ENCODE measurements at regions not wholly inside any gene's neighbourhood (a gene's known extent, or its start where the extent isn't known, plus 50 kb on each side); places are given as distances from the start of the nearest gene placed in this dataset.

DNA sequence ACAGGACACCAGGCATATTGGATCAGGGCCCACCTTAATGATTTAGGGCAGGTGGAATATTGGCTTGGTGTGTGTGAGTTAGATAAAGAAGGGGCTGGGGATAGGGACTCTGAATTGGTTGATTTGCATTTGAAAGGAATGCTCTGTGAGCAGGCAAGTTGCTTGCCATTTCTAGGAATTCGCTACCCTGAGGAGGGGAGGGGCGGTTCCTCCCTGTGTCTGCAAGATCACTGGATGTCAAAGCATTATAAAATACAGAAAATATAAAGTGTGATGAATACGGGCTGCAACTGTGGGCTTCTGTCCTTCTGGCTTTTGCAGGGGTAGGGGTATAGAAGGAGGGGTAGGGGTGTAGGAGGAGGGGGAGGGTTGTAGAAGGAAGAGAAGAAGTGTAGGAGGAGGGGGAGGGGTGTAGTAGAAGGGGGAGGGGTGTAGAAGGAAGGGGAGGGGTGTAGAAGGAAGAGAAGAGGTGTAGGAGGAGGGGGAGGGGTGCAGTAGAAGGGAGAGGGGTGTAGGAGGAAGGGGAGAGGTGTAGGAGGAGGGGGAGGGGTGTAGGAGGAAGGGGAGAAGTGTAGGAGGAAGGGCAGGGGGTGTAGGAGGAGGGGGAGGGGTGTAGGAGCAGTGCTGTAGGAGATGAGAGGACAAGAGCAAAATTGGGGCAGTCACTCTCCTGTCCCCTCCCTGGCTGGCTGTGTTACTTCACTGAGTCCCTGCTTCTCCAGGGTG, 238.0 kb upstream of the COPS8 start:
- H3K27ac ChIP-seq (ENCODE audit: extremely low read length, insufficient read depth, low read length), result no peak overlapping the region
- FAIRE-seq, result no peak
- TF ChIP-seq CEBPB (IDR thresholded peaks at IDR 0.05; ENCODE audit: borderline replicate concordance, low read depth, low read length), result no peak
- TF ChIP-seq SAFB2 (CRISPR knock-in tag; IDR thresholded peaks at IDR 0.05; ENCODE audit: borderline replicate concordance, low read depth), result no peak
- no peak for TF ChIP-seq U2AF1 (optimal IDR thresholded peaks at IDR 0.05; ENCODE audit: low read depth, low read length)
- no peaks in the 10 kb centered on the region for H3K4me1 ChIP-seq (ENCODE audit: insufficient read depth, low read length)
- 19% methylated on average over 3 of the region's 3 CpGs for WGBS (ENCODE audit: low lambda C conversion rate)
- intact Hi-C loops (cut with micrococcal nuclease; ENCODE audit: unreplicated experiment) (no loop called here), in situ Hi-C loops (cut with HindIII; ENCODE audit: extremely low pct_ligation_motif_present, low pct_unique_long_range_greater_than_20kb) (no loop called here)
- POLR2A ChIA-PET, result no interaction called here
- no peak overlapping the region for H3K4me2 ChIP-seq (ENCODE audit: low read depth, low read length)
- H2AFZ ChIP-seq (ENCODE audit: low read length), result no peak overlapping the region
- no peak overlapping the region for H3K4me3 ChIP-seq (replicated peaks in 1 of 3; ENCODE audit: insufficient read depth in 1 of 3, low read depth in 2 of 3, low read length in 3 of 3)
- no peak for ATAC-seq
- H3K36me3 ChIP-seq (replicated peaks in 1 of 2; ENCODE audit: control insufficient read depth in 1 of 2, insufficient read depth in 2 of 2, low read length in 2 of 2), result no peaks in the 10 kb centered on the region
- peaks cover 0 to 7% of the 10 kb centered on the region in 2 experiments; a peak in 1 of 5 replicates for H3K27me3 ChIP-seq (ENCODE audit: control insufficient read depth in 1 of 2, insufficient read depth in 2 of 2, low read length in 2 of 2)
- H4K20me1 ChIP-seq (ENCODE audit: insufficient read depth, low read length), result no peaks in the 10 kb centered on the region
- BruUV-seq (replicated peaks), result no TSS peak
- DNase-seq (ENCODE audit: low spot score), result no peak
- CTCF ChIA-PET (ENCODE audit: low intra/inter-chr PET ratio, low total read pairs), result no interaction called here
- no peaks in the 10 kb centered on the region for H3K79me2 ChIP-seq (ENCODE audit: insufficient read depth, low read length)
- H3K9me3 ChIP-seq (ENCODE audit: low read length), result peaks cover 10% of the 10 kb centered on the region
- no peak overlapping the region for H3K9ac ChIP-seq (ENCODE audit: insufficient read depth, low read depth, low read length)

DNA sequence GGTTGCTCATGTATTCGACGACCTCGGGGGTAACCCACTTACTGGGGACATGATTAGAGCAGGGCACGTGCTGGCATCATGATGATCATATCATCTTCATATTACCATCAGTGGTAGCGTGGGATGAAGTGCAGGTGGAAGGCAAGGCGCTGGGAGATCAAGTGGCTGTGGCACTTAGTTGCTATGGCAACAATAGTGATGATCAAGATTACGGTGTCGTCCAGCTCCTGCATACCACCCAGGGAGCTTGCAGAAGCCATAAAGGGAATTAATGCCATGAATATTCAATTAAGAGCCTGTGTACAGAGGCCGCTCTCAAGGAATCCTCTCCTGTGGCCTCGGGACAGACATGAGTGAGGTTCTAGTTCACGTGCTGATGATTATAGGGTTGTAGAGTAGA, 237.2 kb upstream of the COPS8 start:
- in situ Hi-C loops (cut with HindIII; ENCODE audit: extremely low pct_ligation_motif_present, low pct_unique_long_range_greater_than_20kb) (no loop called here), intact Hi-C loops (cut with micrococcal nuclease; ENCODE audit: unreplicated experiment) (no loop called here)
- ATAC-seq, result no peak
- 25% methylated on average over 11 of the region's 11 CpGs for WGBS (ENCODE audit: low lambda C conversion rate)
- Histone ChIP-seq H3K27me3 (ENCODE audit: control insufficient read depth in 1 of 2, insufficient read depth in 2 of 2, low read length in 2 of 2) (no peaks in the 10 kb centered on the region; a peak in 1 of 5 replicates), H3K4me1 (ENCODE audit: insufficient read depth, low read length) (no peaks in the 10 kb centered on the region), H3K4me3 (replicated peaks in 1 of 3; ENCODE audit: insufficient read depth in 1 of 3, low read depth in 2 of 3, low read length in 3 of 3) (no peak overlapping the region), H3K27ac (ENCODE audit: extremely low read length, insufficient read depth, low read length) (no peak overlapping the region), H3K79me2 (ENCODE audit: insufficient read depth, low read length) (no peaks in the 10 kb centered on the region), H3K36me3 (replicated peaks in 1 of 2; ENCODE audit: control insufficient read depth in 1 of 2, insufficient read depth in 2 of 2, low read length in 2 of 2) (no peaks in the 10 kb centered on the region), H3K9ac (ENCODE audit: insufficient read depth, low read depth, low read length) (no peak overlapping the region), H4K20me1 (ENCODE audit: insufficient read depth, low read length) (no peaks in the 10 kb centered on the region), H3K9me3 (ENCODE audit: low read length) (peaks cover 10% of the 10 kb centered on the region), H2AFZ (ENCODE audit: low read length) (no peak overlapping the region), H3K4me2 (ENCODE audit: low read depth, low read length) (no peak overlapping the region)
- no peak for DNase-seq (ENCODE audit: low spot score)
- no TSS peak for BruUV-seq (replicated peaks)
- FAIRE-seq, result no peak
- TF ChIP-seq RFX1 (IDR thresholded peaks at IDR 0.05), result peak; percentile 49; the same call in 1 of the 2 replicates
- TF ChIP-seq SRSF9 (IDR thresholded peaks at IDR 0.05; ENCODE audit: borderline replicate concordance, insufficient read depth, low read depth, low read length, poor library complexity, severe bottlenecking), result no peak
- ChIA-PET POLR2A (no interaction called here), CTCF (ENCODE audit: low intra/inter-chr PET ratio, low total read pairs) (no interaction called here)

Data from HepG2 (cell line).